Gastroesophageal sphincter (tissue), 3 donors: ENCODE measurements at regions not wholly inside any gene's neighbourhood (a gene's known extent, or its start where the extent isn't known, plus 50 kb on each side); places are given as distances from the start of the nearest gene placed in this dataset.

Experiments used
- EP300 ChIP-seq: sonication (generic); formaldehyde crosslinking; IDR thresholded peaks from one replicate; pipeline ENCODE4 v1.6.1; 2017; ENCODE audit warnings: antibody characterized with exemption, mild to moderate bottlenecking
- TF ChIP-seq, protein P1 (sequence below), 4 experiments: fragments of 200-600 bp in 2 of 4; fragments of 450-650 bp in 2 of 4; sonication (generic) in 1 of 4; IDR thresholded peaks; one replicate each; pipeline ENCODE4 v1.5.1; 2017 to 2019; ENCODE audit warnings: antibody characterized with exemption in 4 of 4, mild to moderate bottlenecking in 2 of 4, moderate library complexity in 2 of 4

DNA sequence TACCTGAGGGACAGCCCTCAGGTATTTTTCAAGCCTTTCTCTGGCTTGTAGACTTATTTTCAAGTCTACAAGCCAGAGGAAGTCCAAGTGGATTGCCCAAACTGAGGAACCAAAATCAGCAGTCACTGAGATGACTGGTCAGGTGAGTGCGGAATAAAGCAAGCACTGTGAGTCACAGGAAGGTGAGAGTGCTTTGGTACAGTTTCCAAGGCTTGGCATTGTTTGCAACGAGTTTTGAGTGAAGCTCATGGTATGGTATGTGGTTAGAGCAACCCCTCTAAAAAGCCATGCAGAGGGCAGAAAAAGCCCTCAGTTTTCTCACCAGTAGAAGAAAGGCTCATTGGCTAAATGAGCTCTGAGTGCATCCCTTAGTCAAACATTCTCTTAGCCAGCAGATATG, 112.8 kb upstream of the EOLA2 start:
- TF ChIP-seq, protein P1, sequence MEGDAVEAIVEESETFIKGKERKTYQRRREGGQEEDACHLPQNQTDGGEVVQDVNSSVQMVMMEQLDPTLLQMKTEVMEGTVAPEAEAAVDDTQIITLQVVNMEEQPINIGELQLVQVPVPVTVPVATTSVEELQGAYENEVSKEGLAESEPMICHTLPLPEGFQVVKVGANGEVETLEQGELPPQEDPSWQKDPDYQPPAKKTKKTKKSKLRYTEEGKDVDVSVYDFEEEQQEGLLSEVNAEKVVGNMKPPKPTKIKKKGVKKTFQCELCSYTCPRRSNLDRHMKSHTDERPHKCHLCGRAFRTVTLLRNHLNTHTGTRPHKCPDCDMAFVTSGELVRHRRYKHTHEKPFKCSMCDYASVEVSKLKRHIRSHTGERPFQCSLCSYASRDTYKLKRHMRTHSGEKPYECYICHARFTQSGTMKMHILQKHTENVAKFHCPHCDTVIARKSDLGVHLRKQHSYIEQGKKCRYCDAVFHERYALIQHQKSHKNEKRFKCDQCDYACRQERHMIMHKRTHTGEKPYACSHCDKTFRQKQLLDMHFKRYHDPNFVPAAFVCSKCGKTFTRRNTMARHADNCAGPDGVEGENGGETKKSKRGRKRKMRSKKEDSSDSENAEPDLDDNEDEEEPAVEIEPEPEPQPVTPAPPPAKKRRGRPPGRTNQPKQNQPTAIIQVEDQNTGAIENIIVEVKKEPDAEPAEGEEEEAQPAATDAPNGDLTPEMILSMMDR (IDR thresholded peaks at IDR 0.05): no peak
- no peak for TF ChIP-seq EP300
